GM12878 (cell line): ENCODE measurements at regions not wholly inside any gene's neighbourhood (a gene's known extent, or its start where the extent isn't known, plus 50 kb on each side); places are given as distances from the start of the nearest gene placed in this dataset.

Experiments used
- ATAC-seq: fragments of 200-7000 bp; cut with Tn5 transposase; 3 replicates; pipeline ENCODE4 v1.9.1; 2020; ENCODE audit warnings: mild to moderate bottlenecking, moderate library complexity
- BruUV-seq: library from RNA; stranded (reverse); fragments of 400-500 nt; replicated peaks from 2 replicates; lab custom pipeline; 2021; lab: Mats Ljungman, UMichigan
- CTCF ChIA-PET: fragments of 300-600 bp; sonication (Branson Sonifier 250); formaldehyde crosslinking; extraction: SDS; loops from one replicate; lab custom pipeline; 2021; ENCODE audit warnings: inconsistent platforms; lab: Yijun Ruan, JAX
- POLR2A ChIA-PET: fragments of 350-600 bp; formaldehyde crosslinking; extraction: SDS; loops from one replicate; lab custom pipeline; 2021; ENCODE audit warnings: inconsistent platforms; lab: Charles Lee
- RAD21 ChIA-PET: fragments of 300-600 bp; sonication (Branson Sonifier 250); formaldehyde crosslinking; loops from one replicate; lab custom pipeline; 2023; ENCODE audit warnings: antibody characterized with exemption; ENCODE audit not compliant: unreplicated experiment; lab: Charles Lee
- SMC1A ChIA-PET: fragments of 300-600 bp; sonication (Branson Sonifier 250); formaldehyde crosslinking; loops from one replicate; lab custom pipeline; 2023; ENCODE audit not compliant: unreplicated experiment, uncharacterized antibody; lab: Charles Lee
- DNase-seq: peaks from one replicate; pipeline ENCODE4 v3.0.0-alpha.2; 2011; ENCODE audit warnings: low read depth, low spot score
- FAIRE-seq: peaks from 3 replicates; lab custom pipeline; 2011; peaks lifted over from hg19 to GRCh38; lab: Jason Lieb, UNC
- H2AFZ ChIP-seq: 2 replicates; pipeline ENCODE4 v1.6.0; 2011; ENCODE audit warnings: low read depth, low read length, control low read depth; ENCODE audit not compliant: control insufficient read depth
- H3K27ac ChIP-seq: 2 replicates; pipeline ENCODE4 v1.5.1; 2011; ENCODE audit warnings: control low read depth; ENCODE audit not compliant: control insufficient read depth, insufficient read depth
- H3K27me3 ChIP-seq, 2 experiments: replicated peaks in 1 of 2; 2 replicates each; pipeline versions ENCODE4 v1.6.0 to v1.6.1; 2011; ENCODE audit warnings: low read length in 1 of 2; ENCODE audit not compliant: control insufficient read depth in 2 of 2, insufficient read depth in 2 of 2
- H3K36me3 ChIP-seq, 2 experiments: 2 replicates each; pipeline ENCODE4 v1.5.1; 2011; ENCODE audit warnings: low read length in 1 of 2; ENCODE audit not compliant: control insufficient read depth in 2 of 2, insufficient read depth in 2 of 2
- H3K4me1 ChIP-seq: 2 replicates; pipeline ENCODE4 v1.6.1; 2011; ENCODE audit warnings: mild to moderate bottlenecking, low read length, moderate library complexity, mixed read lengths; ENCODE audit not compliant: control insufficient read depth, insufficient read depth
- H3K4me2 ChIP-seq: 2 replicates; pipeline ENCODE4 v1.6.0; 2011; ENCODE audit warnings: control low read depth; ENCODE audit not compliant: control insufficient read depth, insufficient read depth
- H3K4me3 ChIP-seq: fragments of 200-600 bp; sonication (generic); 2 replicates; pipeline ENCODE4 v1.5.1; 2016
- H3K79me2 ChIP-seq: 2 replicates; pipeline ENCODE4 v1.6.0; 2011; ENCODE audit warnings: low read length; ENCODE audit not compliant: control insufficient read depth, insufficient read depth
- H3K9ac ChIP-seq: 2 replicates; pipeline ENCODE4 v1.8.0; 2011; ENCODE audit warnings: low read length, control low read depth, mixed read lengths; ENCODE audit not compliant: control insufficient read depth, insufficient read depth
- H3K9me3 ChIP-seq: replicated peaks from 3 replicates; pipeline ENCODE4 v1.5.1; 2011; ENCODE audit warnings: mild to moderate bottlenecking, low read length; ENCODE audit not compliant: control insufficient read depth, insufficient read depth
- H4K20me1 ChIP-seq: 2 replicates; pipeline ENCODE4 v1.6.0; 2011; ENCODE audit not compliant: control insufficient read depth, insufficient read depth
- BCL11A ChIP-seq: IDR thresholded peaks from 2 replicates; pipeline ENCODE4 v1.6.1; 2011; ENCODE audit warnings: low read depth, low read length
- CHD2 ChIP-seq: IDR thresholded peaks from 2 replicates; pipeline ENCODE4 v1.6.1; 2011; ENCODE audit warnings: low read depth, low read length, improper control_type of control experiment, borderline replicate concordance
- EGR1 ChIP-seq, 2 experiments: IDR thresholded peaks; 1 replicate in 1 of 2; 2 replicates in 1 of 2; pipeline ENCODE4 v1.6.1; 2011 to 2012; ENCODE audit warnings: low read depth in 2 of 2, low read length in 2 of 2, borderline replicate concordance in 1 of 2, mild to moderate bottlenecking in 1 of 2, moderate library complexity in 1 of 2
- FOXM1 ChIP-seq: IDR thresholded peaks from 2 replicates; pipeline ENCODE4 v1.6.1; 2012; ENCODE audit warnings: low read depth, mild to moderate bottlenecking, inconsistent platforms, low read length, moderate library complexity
- GABPA ChIP-seq: IDR thresholded peaks from 2 replicates; pipeline ENCODE4 v1.6.1; 2014; ENCODE audit warnings: antibody characterized with exemption, low read depth, mild to moderate bottlenecking, inconsistent platforms
- JUNB ChIP-seq: IDR thresholded peaks from 2 replicates; pipeline ENCODE4 v1.6.1; 2016; ENCODE audit warnings: antibody characterized with exemption, mild to moderate bottlenecking
- LARP7 ChIP-seq: fragments of 450-650 bp; IDR thresholded peaks from 2 replicates; pipeline ENCODE4 v1.6.1; 2017; ENCODE audit warnings: mild to moderate bottlenecking
- MEF2B ChIP-seq: fragments of 450-650 bp; IDR thresholded peaks from 2 replicates; pipeline ENCODE4 v1.6.1; 2018; ENCODE audit warnings: mild to moderate bottlenecking, moderate library complexity; ENCODE audit not compliant: partially characterized antibody, poor library complexity, severe bottlenecking
- MYC ChIP-seq: IDR thresholded peaks from 2 replicates; pipeline ENCODE4 v1.6.1; 2011; ENCODE audit warnings: mild to moderate bottlenecking, low read length, moderate library complexity, inconsistent platforms; ENCODE audit not compliant: insufficient read depth, insufficient replicate concordance, insufficient read length, severe bottlenecking
- NFYB ChIP-seq: IDR thresholded peaks from 2 replicates; pipeline ENCODE4 v1.6.1; 2011; ENCODE audit warnings: low read depth, mild to moderate bottlenecking, low read length, improper control_type of control experiment, moderate library complexity; ENCODE audit not compliant: insufficient read depth
- NR2C1 ChIP-seq: fragments of 450-650 bp; IDR thresholded peaks from 2 replicates; pipeline ENCODE4 v1.6.1; 2017; ENCODE audit warnings: antibody characterized with exemption, mild to moderate bottlenecking, moderate library complexity
- RBBP5 ChIP-seq: fragments of 200-600 bp; sonication (generic); conservative IDR thresholded peaks from 2 replicates; pipeline ENCODE4 v1.6.1; 2016
- RCOR1 ChIP-seq: conservative IDR thresholded peaks from 2 replicates; pipeline ENCODE4 v1.6.1; 2012; ENCODE audit warnings: low read depth, low read length, improper control_type of control experiment
- RELA ChIP-seq: fragments of 450-650 bp; IDR thresholded peaks from 2 replicates; pipeline ENCODE4 v1.8.0; 2014; ENCODE audit warnings: borderline replicate concordance; ENCODE audit not compliant: partially characterized antibody
- SRF ChIP-seq, 2 experiments: IDR thresholded peaks; 2 replicates each; pipeline ENCODE4 v1.6.1; 2011; ENCODE audit warnings: low read depth in 2 of 2, low read length in 2 of 2, mild to moderate bottlenecking in 1 of 2, moderate library complexity in 1 of 2
- ZBED1 ChIP-seq: IDR thresholded peaks from 2 replicates; pipeline ENCODE4 v1.6.1; 2016; ENCODE audit warnings: borderline replicate concordance
- ZBTB40 ChIP-seq: fragments of 450-650 bp; IDR thresholded peaks from 2 replicates; pipeline ENCODE4 v1.6.1; 2016; ENCODE audit warnings: mild to moderate bottlenecking, moderate library complexity, borderline replicate concordance
- ZNF592 ChIP-seq: fragments of 450-650 bp; IDR thresholded peaks from 2 replicates; pipeline ENCODE4 v1.6.1; 2017; ENCODE audit warnings: mild to moderate bottlenecking, moderate library complexity
- WGBS: methylation state at CpG from one replicate; pipeline ENCODE4 v1.1.6; 2016; ENCODE audit warnings: low lambda C conversion rate; ENCODE audit not compliant: insufficient replicate concordance, insufficient coverage; ENCODE audit errors: missing lambda C conversion rate; 5-methylcytosine and 5-hydroxymethylcytosine counted together
- in situ Hi-C: fragments of 300-500 bp; cut with MboI; formaldehyde crosslinking; loops from 9 replicates; pipeline ENCODE4 v1.14.3; 2018; ENCODE audit warnings: mixed read lengths
- intact Hi-C: fragments of 100-400 bp; cut with micrococcal nuclease; formaldehyde crosslinking; loops from one replicate; pipeline ENCODE4 v1.14.2; 2022; ENCODE audit not compliant: unreplicated experiment

- in situ Hi-C loops (no loop called here), intact Hi-C loops (no loop called here)
- Histone ChIP-seq H3K36me3 (no peaks in the 10 kb centered on the region), H3K79me2 (no peaks in the 10 kb centered on the region), H4K20me1 (no peaks in the 10 kb centered on the region), H3K27ac (no peak overlapping the region), H3K9me3 (no peaks in the 10 kb centered on the region; the same call in 2 of the 3 replicates), H3K9ac (no peak overlapping the region), H3K4me3 (no peak overlapping the region), H2AFZ (no peak overlapping the region), H3K27me3 (no peaks in the 10 kb centered on the region), H3K4me1 (no peaks in the 10 kb centered on the region; the same call in 1 of the 2 replicates), H3K4me2 (no peak overlapping the region)
- RAD21 ChIA-PET, result no interaction called here
- TF ChIP-seq EGR1 (IDR thresholded peaks at IDR 0.05; ENCODE audit: borderline replicate concordance in 1 of 2, low read depth in 2 of 2, low read length in 2 of 2), result no peak
- TF ChIP-seq NFYB, result no peak
- no peak for TF ChIP-seq MYC
- TF ChIP-seq MEF2B, result no peak
- TF ChIP-seq BCL11A, result no peak
- no peak for TF ChIP-seq ZBTB40
- TF ChIP-seq LARP7, result no peak
- TF ChIP-seq JUNB, result no peak
- no peak for TF ChIP-seq ZNF592
- no peak for TF ChIP-seq NR2C1
- TF ChIP-seq RCOR1, result no peak
- no peak for TF ChIP-seq RELA
- TF ChIP-seq RBBP5, result no peak
- TF ChIP-seq FOXM1, result no peak
- no peak for TF ChIP-seq CHD2
- TF ChIP-seq SRF (IDR thresholded peaks at IDR 0.05; ENCODE audit: low read depth in 2 of 2, low read length in 2 of 2), result no peak
- TF ChIP-seq GABPA, result no peak
- no peak for TF ChIP-seq ZBED1
- DNase-seq (no peak), ATAC-seq (no peak), FAIRE-seq (no peak)
- WGBS, result 45% methylated on average over 2 of the region's 2 CpGs
- SMC1A ChIA-PET, result no interaction called here
- no TSS peak for BruUV-seq
- CTCF ChIA-PET, result interaction anchor here (1.2 kb wide), 1 partner anchor 9 kb away, joined by 3 read pairs; no protein-coding TSS in a partner anchor
- POLR2A ChIA-PET, result no interaction called here
Observed at GRCh38 chr1:221887758-221888157, 145.9 kb upstream of the DUSP10 start.
